ENCODE measurements at regions not wholly inside any gene's neighbourhood (a gene's known extent, or its start where the extent isn't known, plus 50 kb on each side); places are given as distances from the start of the nearest gene placed in this dataset.

DNA sequence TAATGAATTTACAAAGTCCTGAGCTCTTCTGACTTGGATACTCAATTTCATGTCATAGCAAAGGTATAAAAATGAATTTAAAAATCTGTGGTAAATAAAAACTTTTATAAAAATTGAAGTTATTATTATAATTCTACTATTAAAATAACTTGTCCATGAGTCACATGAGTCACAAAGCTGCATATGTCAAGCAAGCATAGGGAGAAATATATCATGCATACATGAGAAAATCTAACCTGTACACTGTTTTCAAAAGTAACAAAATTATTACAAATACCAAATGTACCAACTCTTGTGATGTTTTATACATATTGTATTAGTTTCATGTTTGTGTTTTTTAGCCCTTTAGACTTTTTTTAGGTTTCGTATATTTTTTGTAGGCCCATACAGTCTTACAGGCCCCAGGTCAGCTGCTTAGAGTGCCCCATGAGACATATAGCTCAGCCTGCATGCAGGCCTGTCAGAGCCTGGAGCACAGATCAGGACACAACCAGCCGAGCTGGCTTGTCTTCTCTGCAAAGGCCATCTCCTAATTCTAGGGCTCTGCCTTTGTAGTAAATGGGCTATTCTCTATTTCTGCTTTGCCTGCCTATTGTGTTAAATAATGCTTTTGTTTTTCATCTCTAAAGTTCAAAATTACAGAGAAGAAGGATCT, 818.7 kb upstream of the TENM3 start:
- no peak for DNase-seq

DNA sequence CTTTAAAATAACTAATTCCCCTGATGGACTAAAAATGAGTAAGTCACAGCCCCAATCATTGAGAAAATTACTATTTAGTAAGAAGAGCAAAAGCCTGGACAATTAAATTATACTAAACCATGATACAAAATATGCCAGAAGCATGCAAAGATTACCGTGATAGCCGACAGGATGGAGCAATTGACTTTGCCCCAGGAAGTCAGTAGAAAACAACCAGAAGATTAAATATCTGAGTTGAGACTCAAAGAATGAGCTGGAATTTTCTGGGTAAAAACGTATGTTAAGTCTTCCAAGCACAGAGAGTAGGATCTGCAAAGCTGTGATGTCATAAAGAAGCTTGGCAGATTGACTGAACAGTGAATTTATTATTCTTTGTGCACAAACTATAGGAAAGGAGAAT, 816.1 kb upstream of the TENM3 start:
- DNase-seq, result peak; percentile 19

DNA sequence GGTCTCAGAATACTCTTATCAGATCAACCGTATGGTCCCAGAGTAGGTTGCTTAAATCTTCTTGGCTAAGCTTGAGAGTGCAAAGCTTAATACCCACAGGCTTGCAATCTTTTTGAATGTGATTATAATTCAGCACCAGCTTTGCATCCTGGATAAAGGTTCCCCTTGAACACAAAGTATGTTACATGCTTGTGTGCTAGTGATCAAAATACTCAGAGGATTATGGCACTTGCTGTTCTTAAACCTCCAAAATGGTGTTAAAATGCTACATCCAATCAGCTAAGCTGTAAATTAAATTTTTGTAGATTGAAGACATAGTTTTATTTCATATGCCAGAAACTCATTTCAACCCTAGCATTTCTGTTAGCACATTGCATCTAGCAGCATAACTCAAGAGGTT, 812.2 kb upstream of the TENM3 start:
- DNase-seq, result no peak

DNA sequence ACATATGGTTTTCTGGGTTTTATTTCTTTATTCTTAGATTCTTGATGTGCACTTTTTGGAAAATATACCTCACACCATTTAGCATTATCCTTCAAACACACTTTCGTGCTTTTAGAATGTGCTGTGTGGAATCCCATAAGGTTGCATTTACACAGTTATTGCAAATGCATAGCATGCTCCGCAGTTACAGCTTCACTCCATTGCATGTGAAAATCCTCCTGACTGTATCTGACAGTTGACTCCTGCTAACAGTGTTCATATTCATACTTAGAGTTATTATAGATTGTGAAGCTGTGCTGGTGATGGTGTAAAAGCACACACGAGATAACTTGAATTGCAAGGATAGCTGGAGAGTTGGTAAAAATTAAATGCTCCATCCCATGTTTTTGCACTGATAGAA, 811.5 kb upstream of the TENM3 start:
- no peak for DNase-seq

DNA sequence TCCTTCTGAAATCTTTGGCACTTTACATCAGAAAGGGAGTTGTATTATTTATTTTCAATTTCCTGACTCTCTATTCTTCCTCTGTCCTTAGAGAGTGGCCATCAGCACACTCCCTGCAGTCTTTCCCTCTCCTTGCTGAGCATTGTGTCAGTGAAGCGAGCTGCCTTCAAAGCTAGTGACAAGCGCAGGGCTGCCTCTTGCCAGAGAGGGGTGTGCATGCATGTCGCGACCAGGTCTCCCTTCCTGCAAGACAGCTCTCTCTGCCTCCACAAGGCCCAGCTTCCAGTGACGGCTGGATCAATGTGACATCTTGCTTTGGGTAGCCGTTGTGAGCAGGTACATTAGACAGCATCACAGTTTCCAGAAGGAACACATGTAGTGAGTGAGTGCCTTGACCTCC, 810.9 kb upstream of the TENM3 start:
- DNase-seq, result no peak

DNA sequence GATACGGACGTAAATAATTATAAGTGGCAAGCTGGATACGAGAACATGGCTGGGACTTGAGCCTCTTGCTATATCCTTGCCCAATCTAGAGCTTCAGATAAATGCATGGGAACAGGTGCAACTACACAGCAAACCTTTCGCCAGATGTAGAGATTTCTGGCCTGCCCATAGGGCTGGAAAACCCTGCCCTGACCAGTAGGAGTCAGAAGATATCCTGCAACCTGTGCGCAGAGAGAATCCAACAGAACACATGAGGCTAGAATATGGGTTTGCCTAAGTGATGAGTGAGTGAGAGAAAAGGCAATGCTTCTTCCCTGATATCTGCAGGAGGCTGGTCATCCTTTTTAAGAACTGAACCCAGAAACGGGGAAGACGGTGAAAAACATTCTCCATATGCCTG, 805.3 kb upstream of the TENM3 start:
- no peak for DNase-seq

DNA sequence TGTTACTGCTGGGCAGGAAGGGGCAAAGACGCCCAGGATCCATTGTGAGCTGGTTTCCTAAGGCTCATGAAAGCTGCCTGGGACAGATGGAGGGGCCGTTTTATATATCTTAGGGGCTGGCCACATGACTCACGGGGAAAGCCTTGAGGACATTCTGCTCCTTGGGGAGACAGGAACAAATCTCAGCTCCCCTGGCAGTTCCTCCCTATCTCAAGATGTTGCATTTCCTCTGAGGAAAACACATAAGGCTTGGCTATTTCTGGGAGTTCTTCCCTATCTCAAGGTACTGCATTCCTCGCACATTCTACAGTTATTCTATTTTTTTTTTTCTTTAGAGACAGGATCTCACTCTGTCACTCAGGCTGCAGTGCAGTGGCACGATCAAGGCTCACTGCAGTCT, 804.6 kb upstream of the TENM3 start:
- DNase-seq, result no peak

DNA sequence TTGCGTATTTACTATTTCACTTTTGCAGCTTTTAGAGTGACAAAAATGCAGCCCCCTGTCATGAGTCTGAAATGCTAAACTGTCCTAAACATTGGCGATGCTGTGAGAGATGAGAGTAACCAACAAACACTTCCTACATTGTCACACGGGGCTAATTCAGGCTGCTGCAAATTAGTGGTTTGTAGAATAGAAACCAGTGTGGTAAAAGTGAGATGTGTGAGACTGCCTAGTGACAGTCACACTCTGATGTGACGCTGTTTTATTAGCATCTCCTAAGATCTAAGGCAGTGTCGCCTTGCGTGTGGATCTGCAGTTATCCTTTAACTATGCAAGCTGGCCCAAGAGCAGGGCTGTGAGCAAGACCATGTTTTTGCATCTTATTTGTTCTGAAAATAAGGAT, 800.2 kb upstream of the TENM3 start:
- no peak for DNase-seq

DNA sequence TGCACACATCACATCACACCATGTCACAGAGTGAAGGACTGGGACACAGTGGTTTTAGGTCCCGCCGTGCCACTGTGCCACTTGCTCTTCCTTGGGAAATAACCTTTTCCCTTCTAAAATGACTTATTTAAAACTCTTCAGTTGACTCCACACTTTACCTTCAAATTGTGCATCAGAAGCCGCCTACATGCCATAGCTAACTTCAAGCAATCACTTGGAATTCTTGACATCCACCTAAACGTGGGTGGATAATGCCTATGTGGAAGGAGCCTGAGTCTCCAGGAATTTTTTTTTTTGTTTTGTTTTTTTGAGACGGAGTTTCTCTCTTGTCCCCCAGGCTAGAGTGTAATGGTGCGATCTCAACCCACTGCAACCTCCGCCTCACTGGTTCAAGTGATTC, 777.4 kb upstream of the TENM3 start:
- no peak for DNase-seq

DNA sequence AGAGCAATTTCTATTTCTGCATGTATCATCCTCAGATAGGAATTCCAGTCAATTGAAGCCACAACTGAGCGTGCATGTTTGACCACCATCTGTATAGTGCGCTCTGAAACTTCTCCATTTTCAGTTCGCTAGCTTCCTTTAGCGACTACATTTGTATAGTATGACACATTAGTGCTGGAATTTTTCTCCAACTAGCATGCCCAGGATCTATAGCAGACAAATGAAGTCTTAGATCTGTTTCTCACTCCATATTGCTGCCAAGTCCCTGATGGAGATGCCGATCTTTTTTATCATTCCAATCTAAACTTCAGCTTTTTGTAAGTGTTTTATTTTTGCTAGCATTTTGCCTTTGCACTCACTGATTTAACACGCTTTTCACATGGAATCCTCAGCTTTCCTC, 774.8 kb upstream of the TENM3 start:
- peak; percentile 14 for DNase-seq

DNA sequence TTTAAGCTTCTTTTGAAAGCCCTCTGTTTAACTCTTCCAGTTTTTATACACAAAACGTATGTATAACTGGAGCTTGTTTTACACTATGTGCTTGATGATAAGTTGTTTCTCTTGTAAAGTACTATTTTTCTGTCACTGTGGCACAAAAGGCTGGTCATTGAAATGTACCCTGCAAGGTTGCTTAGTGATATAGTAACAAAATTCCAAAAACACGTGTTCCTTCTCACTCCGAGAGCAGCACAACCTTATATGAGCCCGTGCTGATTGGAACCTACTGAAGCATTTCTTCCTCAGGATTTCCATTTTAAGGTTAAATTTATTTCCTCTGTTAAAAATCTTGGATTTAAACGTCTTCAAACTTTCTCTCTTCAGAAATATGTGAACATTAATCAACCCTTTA, 772.9 kb upstream of the TENM3 start:
- no peak for DNase-seq

DNA sequence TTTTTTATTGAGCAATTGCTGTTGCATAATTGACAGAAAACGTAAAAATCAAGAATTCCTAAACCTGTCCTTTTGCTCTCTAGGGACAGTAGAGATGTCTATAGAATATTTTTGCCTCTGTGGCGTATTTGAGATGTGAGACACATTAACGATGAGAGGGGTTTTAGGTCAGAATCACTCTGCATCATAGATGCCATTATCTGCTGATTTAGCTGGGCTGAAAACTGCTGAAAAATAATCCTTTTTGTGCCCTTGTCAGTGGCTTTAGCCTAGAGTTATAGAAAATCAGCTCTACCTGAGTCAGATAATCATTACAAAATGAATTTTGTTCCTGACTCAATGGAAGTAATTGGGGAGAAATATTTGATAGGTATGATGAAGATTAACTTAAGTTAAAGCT, 767.8 kb upstream of the TENM3 start:
- DNase-seq, result no peak

DNA sequence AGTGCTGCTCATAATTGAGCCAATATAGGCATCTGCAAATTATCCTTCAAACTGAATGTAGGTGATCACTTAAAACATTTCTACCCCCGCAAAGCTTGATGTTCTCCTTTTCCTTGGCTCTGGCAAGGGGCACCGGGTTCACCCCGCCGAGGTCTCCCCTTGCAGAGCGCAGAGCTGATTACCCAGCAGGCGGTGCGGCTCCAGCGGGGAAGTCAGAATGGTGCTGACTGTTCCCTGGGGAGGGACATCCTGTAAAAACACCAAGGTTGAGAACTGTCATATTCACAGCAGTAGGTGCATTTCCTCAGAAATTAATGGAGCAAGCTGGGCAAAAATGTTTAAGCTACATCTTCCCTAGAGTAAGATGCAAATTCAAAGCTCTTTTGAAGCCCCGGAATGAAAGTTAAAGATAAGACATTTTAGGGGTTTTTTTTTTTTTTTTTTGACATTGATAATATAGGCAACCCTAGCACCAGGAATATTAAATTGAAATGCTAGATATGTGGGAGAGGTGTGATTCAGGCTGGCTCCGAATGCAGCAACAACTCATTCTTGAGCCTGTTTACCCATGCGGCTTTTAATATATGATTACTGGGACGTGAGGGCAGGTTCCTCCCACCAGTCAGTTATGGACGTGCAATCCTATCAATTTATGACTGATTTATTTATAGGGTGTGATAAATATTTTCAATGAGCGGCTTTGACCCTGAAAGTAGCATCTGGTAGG, 767.3 kb upstream of the TENM3 start:
- DNase-seq, result no peak

DNA sequence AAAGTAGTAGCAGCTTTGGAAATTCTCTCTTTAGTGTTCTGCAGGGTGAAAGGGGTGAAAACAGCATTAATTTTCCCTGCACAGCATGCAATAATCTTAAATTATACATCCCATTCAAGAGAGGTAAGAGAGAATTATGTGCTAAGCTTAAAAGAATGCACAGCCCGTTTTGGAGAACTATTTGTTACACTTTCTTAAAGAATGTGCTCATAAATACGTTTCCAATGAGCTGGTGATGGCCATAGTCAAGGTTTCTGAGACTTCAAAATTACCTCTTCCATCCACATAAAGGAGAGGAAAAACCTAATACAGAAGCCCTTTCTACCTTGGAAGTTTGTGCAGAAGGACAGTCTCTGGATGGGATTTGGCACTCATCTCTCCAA, 766.7 kb upstream of the TENM3 start:
- DNase-seq, result peak; percentile 55

DNA sequence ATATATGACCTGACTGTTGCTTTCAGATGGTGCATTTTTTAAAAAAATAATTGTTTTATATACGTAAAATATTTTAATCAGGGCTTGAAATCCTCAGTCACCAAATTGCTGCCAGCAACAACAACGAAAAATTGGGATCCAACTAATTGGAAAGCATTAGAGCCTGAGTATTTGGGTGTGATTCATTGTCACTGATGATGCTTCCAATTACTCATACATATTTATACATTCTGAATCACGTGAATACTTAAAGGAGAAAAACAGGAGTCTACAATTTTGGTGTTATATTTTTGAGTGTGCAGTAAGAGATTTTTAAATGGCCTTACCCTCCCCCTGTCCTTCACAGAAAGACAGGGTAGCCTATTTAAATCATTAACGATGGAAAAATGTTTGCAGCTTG, 765.6 kb upstream of the TENM3 start:
- peak; percentile 55 for DNase-seq

DNA sequence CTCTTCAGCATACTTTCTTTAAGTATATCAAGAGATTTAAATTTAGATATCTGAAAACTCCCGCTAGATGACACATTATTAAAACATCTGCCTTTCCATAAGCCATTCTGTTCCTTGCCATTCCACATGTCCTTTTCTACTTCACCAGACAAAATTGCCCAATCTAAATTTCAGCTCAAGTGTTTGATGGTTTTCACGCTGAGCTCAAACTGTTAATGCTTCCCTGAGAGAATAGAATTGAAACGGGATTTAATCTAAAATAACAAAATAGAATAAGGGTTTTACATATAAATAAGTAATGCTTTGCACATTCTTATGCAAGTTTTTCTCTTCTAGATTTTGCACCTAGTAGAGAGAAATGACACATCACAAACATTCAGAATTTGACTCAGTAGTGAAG, 764.5 kb upstream of the TENM3 start:
- peak; percentile 25 for DNase-seq

DNA sequence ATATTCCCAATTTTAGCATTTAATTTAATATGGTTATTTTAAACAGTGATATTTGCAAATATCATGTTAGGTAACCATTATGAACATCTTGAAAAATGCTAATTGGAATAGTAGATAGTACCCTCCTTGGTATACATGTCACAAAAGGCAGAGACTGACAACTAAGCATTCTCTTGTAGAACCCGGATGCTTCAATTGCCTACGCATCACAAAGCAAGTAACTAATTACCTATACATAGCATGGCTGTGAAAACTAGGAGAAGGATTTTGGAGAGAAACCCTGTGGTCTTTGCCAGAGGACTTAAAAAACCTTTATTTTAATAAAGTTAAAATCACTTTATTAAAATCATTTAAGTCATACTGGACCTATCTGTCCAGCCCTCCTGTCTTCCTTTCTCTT, 764.1 kb upstream of the TENM3 start:
- no peak for DNase-seq

DNA sequence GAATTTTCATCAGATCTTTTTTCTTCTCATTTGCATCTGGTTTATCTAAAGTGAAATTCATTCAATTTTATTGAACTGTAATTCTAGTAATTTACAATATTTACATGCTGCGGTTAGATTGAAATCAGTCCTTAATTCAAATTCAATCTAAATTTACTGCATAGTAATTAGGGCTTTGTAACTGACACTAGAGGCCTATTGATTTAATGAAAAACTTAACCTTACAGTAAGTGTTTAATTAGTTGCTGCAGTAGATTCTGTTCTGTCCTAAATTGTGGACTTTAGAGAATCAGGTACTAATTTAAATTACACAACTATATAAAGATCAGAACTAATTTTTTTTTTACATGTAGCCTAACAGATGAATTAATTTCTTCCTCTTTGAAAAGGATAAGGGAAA, 758.8 kb upstream of the TENM3 start:
- DNase-seq, result no peak

DNA sequence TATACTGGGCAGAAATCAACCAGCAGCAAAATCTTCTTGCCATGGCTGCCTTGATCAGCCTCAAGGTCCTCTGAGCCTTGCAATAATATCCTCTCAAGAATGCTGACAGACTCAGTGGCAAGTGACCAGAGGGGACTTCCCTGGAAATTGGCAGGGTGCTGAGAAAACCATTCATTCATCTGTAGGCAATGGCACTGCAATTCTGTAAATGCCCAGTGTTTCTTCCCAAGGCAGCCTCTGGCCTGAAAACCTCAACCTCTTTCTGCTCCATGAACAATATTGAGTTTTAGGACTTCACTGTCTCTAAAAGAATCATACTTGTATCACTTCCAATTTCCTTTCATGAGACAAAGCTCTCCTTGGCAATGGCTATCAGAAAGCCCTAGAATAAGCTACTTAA, 754.3 kb upstream of the TENM3 start:
- no peak for DNase-seq

DNA sequence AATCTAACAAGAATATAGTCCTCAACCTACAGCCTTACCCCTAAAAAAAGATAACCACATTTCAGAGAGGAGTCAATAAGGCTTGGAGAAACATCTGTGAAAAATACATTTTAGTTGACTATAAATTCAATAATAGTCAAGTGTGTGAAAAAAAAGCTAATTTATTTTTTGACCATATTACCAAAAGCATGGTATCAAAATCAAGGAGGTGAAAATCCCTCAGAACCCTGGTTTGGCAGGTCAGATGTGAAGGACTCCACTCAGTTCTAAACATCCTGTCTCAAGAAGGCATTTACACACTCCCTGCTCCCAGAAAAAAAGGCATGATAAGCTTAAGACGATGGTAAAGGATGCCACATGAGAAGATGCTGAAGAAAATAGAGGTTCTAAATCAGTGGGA, 745.1 kb upstream of the TENM3 start:
- no peak for DNase-seq

DNA sequence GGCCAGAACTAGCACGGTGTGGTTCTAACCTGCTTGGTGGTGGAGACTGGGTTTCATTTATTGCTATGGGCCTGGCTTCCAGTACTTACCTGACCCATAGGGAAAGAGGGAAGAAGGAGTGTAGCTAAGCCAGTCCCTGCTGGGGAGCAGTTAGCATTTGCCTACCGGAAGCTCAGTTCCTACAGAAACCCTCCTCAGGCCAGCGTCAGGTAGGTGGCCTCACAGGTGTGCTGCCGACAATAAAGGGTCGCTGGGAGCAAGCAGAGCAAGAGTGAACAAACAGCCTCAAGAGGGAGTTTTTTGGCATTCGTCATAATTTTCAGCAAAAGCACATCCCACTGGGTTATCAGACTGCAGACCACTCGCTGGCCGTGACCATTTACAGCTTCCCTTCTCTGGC, 740.6 kb upstream of the TENM3 start:
- no peak for DNase-seq

DNA sequence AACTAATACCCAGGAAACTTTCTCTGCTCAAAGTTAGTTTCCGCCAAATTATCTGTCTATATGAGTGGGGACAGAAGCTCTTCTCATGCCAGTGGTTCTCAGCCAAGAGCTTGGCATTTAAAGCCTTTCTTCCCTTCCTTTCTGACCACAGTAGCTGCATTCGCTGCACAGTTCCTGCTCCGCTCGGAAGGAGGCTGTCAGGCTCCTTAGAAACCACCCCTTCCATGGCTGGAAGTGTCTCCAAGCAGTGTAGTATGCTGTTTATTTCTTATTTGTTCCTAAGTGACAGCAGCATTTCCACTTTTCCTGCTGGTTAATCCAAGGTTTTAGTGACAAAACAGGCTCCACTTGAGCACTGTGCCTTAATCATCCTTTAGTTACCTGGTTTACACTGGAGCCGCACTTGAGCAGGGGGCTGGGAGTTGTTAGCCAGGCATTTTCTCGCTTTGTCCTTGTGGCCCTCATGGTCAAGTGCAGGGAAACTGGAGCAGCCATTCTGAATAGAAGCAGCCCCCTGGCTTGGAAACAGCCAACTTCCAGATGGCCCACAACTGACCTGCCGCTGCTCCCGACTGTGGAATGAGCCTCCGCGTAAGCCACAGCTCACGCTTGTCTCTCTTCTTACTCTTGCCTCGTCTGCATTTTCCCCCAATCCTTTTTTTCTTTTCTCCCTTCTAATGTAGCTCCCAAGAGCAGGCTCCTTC, 739.4 kb upstream of the TENM3 start:
- DNase-seq, result no peak

DNA sequence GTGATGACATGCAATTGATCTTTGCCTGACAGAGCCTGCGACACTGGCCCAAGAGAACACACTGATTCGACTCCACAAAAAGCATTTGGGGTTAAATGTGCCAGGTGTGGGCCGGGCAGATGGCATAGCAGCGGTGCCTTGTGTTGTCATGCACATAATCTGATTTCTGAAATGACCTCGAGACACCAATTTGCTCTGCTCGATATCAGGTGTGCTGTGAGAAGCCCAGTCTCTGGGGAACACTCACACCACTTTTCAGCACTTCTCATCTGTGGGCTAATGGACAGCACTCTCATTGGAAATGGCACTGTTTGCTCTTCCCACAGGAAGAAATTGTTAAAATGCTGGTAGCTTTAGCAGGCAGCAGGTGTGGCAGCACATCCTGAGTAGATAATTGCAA, 738.3 kb upstream of the TENM3 start:
- DNase-seq, result no peak

DNA sequence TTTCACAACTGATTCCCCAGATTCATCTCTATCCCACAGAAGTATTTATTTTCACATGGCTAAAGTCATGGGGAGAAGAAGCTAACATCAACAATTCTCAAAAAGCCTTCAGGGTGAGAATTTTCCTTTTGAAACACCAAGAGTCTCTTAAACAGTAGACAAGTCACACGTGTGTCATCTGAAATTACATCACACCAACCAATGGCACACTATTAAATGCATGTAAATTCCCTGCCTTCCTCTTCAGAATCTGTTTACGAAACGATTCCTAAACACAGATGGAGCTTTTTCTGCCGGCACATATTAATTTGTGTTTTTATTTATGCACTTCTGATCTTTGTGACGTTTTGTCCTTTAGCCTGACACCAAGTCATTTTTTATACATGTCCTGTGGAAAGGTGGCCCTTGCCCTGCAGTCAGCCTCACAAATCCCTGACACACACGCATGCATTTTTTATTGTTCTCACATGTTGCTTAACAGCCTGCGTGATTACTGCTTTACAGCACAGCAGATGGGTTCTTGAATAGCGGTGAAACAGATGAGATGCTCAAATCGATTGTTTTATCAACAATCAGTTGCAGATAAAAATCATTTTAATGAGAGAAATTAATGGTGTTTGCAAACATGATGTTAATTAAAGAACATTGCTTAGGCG, 735.9 kb upstream of the TENM3 start:
- peak; percentile 23 for DNase-seq

Measured in fibroblast of skin of right quadriceps (primary cell).